OCI-LY3 (cell line): ENCODE measurements at regions not wholly inside any gene's neighbourhood (a gene's known extent, or its start where the extent isn't known, plus 50 kb on each side); places are given as distances from the start of the nearest gene placed in this dataset.

ENCODE experiments used
- H2AFZ ChIP-seq: fragments of 200-600, 300-600 bp; shearing (Covaris generic); 2 replicates; pipeline ENCODE4 v1.6.0; 2014; ENCODE audit warnings: antibody characterized with exemption, low read depth, low read length
- H3K27ac ChIP-seq: fragments of 200-600, 300-600 bp; sonication (generic); 2 replicates; pipeline ENCODE4 v1.5.1; 2014; ENCODE audit warnings: mild to moderate bottlenecking, low read length, moderate library complexity, mixed read lengths
- H3K27me3 ChIP-seq: fragments of 200-600, 300-600 bp; sonication (generic); 2 replicates; pipeline ENCODE4 v1.6.1; 2014; ENCODE audit warnings: low read depth, low read length, mixed read lengths
- H3K36me3 ChIP-seq: fragments of 200-600, 300-600 bp; sonication (generic); replicated peaks from 2 replicates; pipeline ENCODE3; 2014; ENCODE audit warnings: low read depth, low read length, mixed read lengths
- H3K4me1 ChIP-seq: fragments of 300-600, 200-600 bp; sonication (generic); 2 replicates; pipeline ENCODE4 v1.6.1; 2014; ENCODE audit warnings: low read length, mixed read lengths
- H3K4me2 ChIP-seq: fragments of 200-600, 300-600 bp; sonication (generic); 2 replicates; pipeline ENCODE4 v1.6.1; 2014; ENCODE audit warnings: low read length, mixed read lengths
- H3K4me3 ChIP-seq: fragments of 300-600, 200-600 bp; sonication (generic); 2 replicates; pipeline ENCODE4 v1.5.1; 2014; ENCODE audit warnings: antibody characterized with exemption, mild to moderate bottlenecking, low read length, moderate library complexity
- H3K79me2 ChIP-seq: fragments of 300-600, 200-600 bp; shearing (Covaris generic); 2 replicates; pipeline ENCODE4 v1.6.1; 2014; ENCODE audit warnings: mild to moderate bottlenecking, low read length, mixed read lengths
- H3K9ac ChIP-seq: fragments of 300-600, 200-600 bp; shearing (Covaris generic); 2 replicates; pipeline ENCODE4 v1.6.0; 2014; ENCODE audit warnings: mild to moderate bottlenecking, low read length, moderate library complexity
- H3K9me3 ChIP-seq: fragments of 200-600, 300-600 bp; shearing (Covaris generic); 2 replicates; pipeline ENCODE4 v1.6.1; 2014; ENCODE audit warnings: low read length, mixed read lengths; ENCODE audit not compliant: insufficient read depth
- H4K20me1 ChIP-seq: fragments of 200-600, 300-600 bp; sonication (generic); 2 replicates; pipeline ENCODE4 v1.6.1; 2016; ENCODE audit warnings: low read length, mixed read lengths; ENCODE audit not compliant: insufficient read depth
- CTCF ChIP-seq: fragments of 200-600, 300-600 bp; sonication (generic); IDR thresholded peaks from 2 replicates; pipeline ENCODE4 v1.5.1; 2014; ENCODE audit warnings: antibody characterized with exemption, low read length, low read depth
- EZH2phosphoT487 ChIP-seq: fragments of 200-600 bp; shearing (Covaris generic); IDR thresholded peaks from 2 replicates; pipeline ENCODE4 v1.6.1; 2018; ENCODE audit warnings: antibody characterized with exemption, mixed run types, low read depth

DNA sequence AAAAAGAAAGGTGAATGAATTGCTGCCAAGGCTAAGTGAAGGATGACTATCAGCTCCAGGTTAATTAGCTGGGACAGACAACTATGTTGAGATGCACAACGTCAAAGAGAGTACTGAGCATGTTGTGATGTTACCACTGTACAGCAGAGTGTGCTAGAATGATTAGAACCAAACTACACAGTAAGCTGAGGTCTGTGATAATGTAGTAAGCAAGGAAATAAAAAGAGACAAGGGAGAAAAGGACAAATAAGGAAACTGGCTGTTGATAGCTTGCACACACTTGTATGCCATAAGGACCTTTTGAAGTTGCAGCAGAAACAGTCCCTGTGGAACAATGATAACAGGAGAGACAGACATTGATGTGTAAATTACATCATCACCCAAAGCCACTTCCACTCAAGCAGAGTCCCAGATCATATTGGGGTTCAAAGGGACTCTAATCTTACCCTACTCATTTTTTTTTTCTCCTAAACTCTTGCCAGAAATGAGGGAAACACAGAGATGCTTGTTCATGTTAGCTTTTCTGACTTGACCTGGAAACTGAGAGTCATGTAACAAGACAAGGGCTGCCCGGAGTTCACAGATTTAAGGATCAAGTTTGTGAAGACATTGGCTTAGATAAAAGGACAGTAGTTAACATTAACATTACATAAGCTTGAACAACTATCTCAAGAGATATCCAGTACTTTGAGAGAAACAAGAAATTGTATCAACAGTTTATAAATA lies 189.9 kb downstream of the CENPW start:
- Histone ChIP-seq H2AFZ (no peak overlapping the region), H3K9me3 (no peaks in the 10 kb centered on the region), H3K36me3 (no peaks in the 10 kb centered on the region), H3K79me2 (no peaks in the 10 kb centered on the region), H3K4me3 (no peak overlapping the region), H4K20me1 (no peaks in the 10 kb centered on the region), H3K4me1 (peaks cover 10% of the 10 kb centered on the region), H3K4me2 (no peak overlapping the region), H3K27me3 (no peaks in the 10 kb centered on the region), H3K27ac (no peak overlapping the region), H3K9ac (no peak overlapping the region)
- TF ChIP-seq CTCF: no peak

DNA sequence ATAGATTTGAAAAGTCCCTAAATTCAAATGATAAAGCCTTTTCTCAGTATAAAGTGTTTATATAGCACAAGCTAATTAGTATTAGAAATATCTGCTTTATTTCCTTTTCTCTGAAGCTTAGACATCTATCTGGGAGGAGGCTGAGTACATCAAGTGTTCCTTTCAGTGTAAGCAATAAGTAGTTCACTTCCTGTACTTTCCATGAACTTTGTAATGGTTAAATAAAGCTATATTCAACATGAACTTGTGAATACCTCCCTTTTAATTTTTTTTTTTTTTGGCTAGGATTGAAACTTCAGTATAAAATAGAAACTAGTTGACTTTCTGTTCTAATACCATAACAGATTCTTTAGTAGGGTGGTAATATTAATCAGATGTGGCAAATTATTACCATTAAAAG lies 190.9 kb downstream of the CENPW start:
- Histone ChIP-seq H3K79me2 (no peaks in the 10 kb centered on the region), H3K4me1 (peaks cover 10% of the 10 kb centered on the region), H4K20me1 (no peaks in the 10 kb centered on the region)

GRCh38 chr6:126531286-126531685 lies 191.4 kb downstream of the CENPW start:
- H3K4me2 ChIP-seq: no peak overlapping the region
- no peaks in the 10 kb centered on the region for H3K36me3 ChIP-seq
- no peak overlapping the region for H3K9ac ChIP-seq
- H3K27ac ChIP-seq: no peak overlapping the region
- H3K9me3 ChIP-seq: no peaks in the 10 kb centered on the region
- H3K79me2 ChIP-seq: no peaks in the 10 kb centered on the region
- no peak for TF ChIP-seq CTCF
- no peak for TF ChIP-seq EZH2phosphoT487
- no peak overlapping the region for H2AFZ ChIP-seq
- H3K4me1 ChIP-seq: peaks cover 10% of the 10 kb centered on the region
- H4K20me1 ChIP-seq: no peaks in the 10 kb centered on the region
- no peak overlapping the region for H3K4me3 ChIP-seq
- H3K27me3 ChIP-seq: no peaks in the 10 kb centered on the region

More for the DNA sequence above, 190.9 kb downstream of the CENPW start:
- TF ChIP-seq CTCF (no peak), EZH2phosphoT487 (no peak)
- H3K9ac ChIP-seq: no peak overlapping the region
- no peaks in the 10 kb centered on the region for H3K9me3 ChIP-seq
- no peak overlapping the region for H2AFZ ChIP-seq
- no peak overlapping the region for H3K4me3 ChIP-seq
- H3K27ac ChIP-seq: no peak overlapping the region
- H3K4me2 ChIP-seq: no peak overlapping the region
- H3K36me3 ChIP-seq: no peaks in the 10 kb centered on the region
- H3K27me3 ChIP-seq: no peaks in the 10 kb centered on the region

GRCh38 chr6:126531840-126532239 lies 191.9 kb downstream of the CENPW start:
- H3K9ac ChIP-seq: no peak overlapping the region

More at GRCh38 chr6:126531840-126532239, 191.9 kb downstream of the CENPW start:
- Histone ChIP-seq H2AFZ (no peak overlapping the region), H3K4me3 (no peak overlapping the region), H3K4me1 (peaks cover 10% of the 10 kb centered on the region), H4K20me1 (no peaks in the 10 kb centered on the region), H3K9me3 (no peaks in the 10 kb centered on the region), H3K27ac (no peak overlapping the region), H3K27me3 (no peaks in the 10 kb centered on the region), H3K4me2 (no peak overlapping the region), H3K36me3 (no peaks in the 10 kb centered on the region), H3K79me2 (no peaks in the 10 kb centered on the region)
- TF ChIP-seq CTCF: no peak
- no peak for TF ChIP-seq EZH2phosphoT487
